ENCODE measurements at regions not wholly inside any gene's neighbourhood (a gene's known extent, or its start where the extent isn't known, plus 50 kb on each side); places are given as distances from the start of the nearest gene placed in this dataset.

DNA sequence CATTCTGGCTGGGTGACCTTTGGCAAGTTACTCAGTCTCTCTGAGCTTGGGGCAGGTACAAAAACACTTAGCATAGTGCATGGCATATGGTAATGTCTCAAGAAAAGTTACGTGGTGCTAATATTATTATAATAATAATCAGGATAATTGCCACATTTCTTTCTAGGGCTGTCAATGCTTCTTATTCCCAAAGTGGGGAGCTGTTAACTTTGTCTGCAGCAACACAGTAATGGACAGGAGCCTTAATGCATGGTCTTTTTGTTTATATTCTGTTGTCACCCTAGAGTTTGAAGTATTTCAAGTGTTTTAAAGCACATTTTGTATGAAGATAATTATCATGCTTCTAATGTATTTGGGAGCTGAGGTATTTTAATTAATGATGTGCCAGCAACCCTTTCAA, 121.8 kb downstream of the FHIP1A start:
- Histone ChIP-seq H3K27me3 (ENCODE audit: control insufficient read depth in 2 of 2, insufficient read depth in 2 of 2, low read length in 2 of 2) (no peaks in the 10 kb centered on the region), H3K4me3 (ENCODE audit: low read length) (no peak overlapping the region), H3K36me3 (ENCODE audit: control insufficient read depth in 2 of 3, insufficient read depth in 3 of 3, low read length in 3 of 3) (no peaks in the 10 kb centered on the region), H3K9me3 (ENCODE audit: control insufficient read depth in 2 of 3, low read length in 3 of 3) (no peaks in the 10 kb centered on the region), H3K4me1 (ENCODE audit: control insufficient read depth in 2 of 2, insufficient read depth in 2 of 2, low read length in 2 of 2) (no peaks in the 10 kb centered on the region), H3K27ac (ENCODE audit: low read depth, low read length) (no peak overlapping the region)
- H3K27me3 Mint-ChIP-seq: peaks cover 0 to 2% (median 0%) of the 10 kb centered on the region in 5 donors
- H3K9me3 Mint-ChIP-seq: no peaks in the 10 kb centered on the region
- H3K36me3 Mint-ChIP-seq: peaks cover 0 to 12% (median 0%) of the 10 kb centered on the region in 5 donors
- no peak for DNase-seq
- CTCF ChIA-PET: no interaction called here
- no peak overlapping the region for H3K4me3 Mint-ChIP-seq
- no peaks in the 10 kb centered on the region for H3K4me1 Mint-ChIP-seq
- no peak for ATAC-seq
- H3K27ac Mint-ChIP-seq: no peak overlapping the region
- intact Hi-C loops (cut with micrococcal nuclease): no loop called here
- POLR2A ChIA-PET: no interaction called here

DNA sequence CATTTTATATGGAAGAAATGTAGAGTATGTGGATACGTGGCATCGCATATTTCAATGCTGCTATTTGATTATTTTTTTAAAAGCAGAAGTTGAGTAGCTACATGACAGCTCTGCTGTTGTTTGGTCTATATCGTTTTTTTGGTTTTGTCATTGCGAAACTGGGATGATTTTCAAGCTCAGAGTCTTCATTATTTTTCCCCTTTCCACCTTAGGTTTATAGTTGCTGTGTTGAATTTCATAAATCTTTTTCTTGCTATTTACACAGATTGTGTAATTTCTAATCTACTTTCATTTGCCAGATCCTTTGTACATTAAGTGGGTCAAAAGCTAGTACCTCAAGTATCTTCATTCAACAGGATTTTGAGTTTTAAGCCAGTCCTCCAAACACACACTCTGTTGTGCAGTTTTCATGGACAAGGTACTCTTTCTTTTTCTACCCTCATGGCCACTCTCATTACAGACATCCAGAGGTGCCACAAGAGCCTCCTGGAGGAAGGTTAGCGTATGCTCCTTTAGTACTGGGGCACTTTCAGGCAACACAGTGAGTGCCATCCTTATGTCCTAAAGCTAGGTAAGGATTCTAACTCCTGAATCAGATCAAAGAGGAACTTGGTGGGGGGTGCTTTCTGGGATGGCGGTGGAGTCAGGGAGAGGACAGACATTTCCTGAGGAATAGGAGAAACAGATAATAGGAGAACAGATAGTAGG, 123.2 kb downstream of the FHIP1A start:
- POLR2A ChIA-PET: no interaction called here
- intact Hi-C loops (cut with micrococcal nuclease): no loop called here

DNA sequence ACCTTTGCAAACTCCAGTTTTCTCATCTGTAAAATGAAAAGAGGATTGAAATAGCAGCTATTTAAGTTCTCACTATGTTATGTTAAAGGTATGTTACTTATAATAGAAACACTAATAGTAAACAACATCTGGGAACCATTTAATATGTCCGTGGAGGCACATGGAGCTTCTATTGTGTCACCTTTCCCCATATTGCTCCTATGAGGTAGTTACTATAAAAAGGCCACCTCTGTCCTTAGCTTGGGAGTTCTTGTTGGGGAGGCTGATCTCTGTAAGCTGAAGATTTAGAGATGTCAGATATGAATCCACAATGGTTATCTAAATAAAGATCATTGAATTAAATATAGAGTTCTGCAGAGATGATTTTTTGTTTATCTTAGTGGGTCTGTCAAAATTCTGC, 125.2 kb downstream of the FHIP1A start:
- Mint-ChIP-seq H3K36me3 (peaks cover 0 to 7% (median 0%) of the 10 kb centered on the region in 5 donors), H3K4me1 (no peaks in the 10 kb centered on the region), H3K4me3 (no peak overlapping the region), H3K9me3 (no peaks in the 10 kb centered on the region), H3K27me3 (peaks cover 0 to 12% (median 0%) of the 10 kb centered on the region in 5 donors), H3K27ac (no peak overlapping the region)
- H3K9me3 ChIP-seq (ENCODE audit: control insufficient read depth in 2 of 3, low read length in 3 of 3): no peaks in the 10 kb centered on the region
- ChIA-PET POLR2A (no interaction called here), CTCF (no interaction called here)
- H3K36me3 ChIP-seq (ENCODE audit: control insufficient read depth in 2 of 3, insufficient read depth in 3 of 3, low read length in 3 of 3): no peaks in the 10 kb centered on the region
- no peaks in the 10 kb centered on the region for H3K4me1 ChIP-seq (ENCODE audit: control insufficient read depth in 2 of 2, insufficient read depth in 2 of 2, low read length in 2 of 2)
- H3K4me3 ChIP-seq (ENCODE audit: low read length): no peak overlapping the region
- H3K27ac ChIP-seq (ENCODE audit: low read depth, low read length): no peak overlapping the region
- DNase-seq (no peak), ATAC-seq (no peak)
- H3K27me3 ChIP-seq (ENCODE audit: control insufficient read depth in 2 of 2, insufficient read depth in 2 of 2, low read length in 2 of 2): no peaks in the 10 kb centered on the region
- intact Hi-C loops (cut with micrococcal nuclease): no loop called here

More for the DNA sequence above, 123.2 kb downstream of the FHIP1A start:
- Mint-ChIP-seq H3K4me3 (no peak overlapping the region), H3K4me1 (no peaks in the 10 kb centered on the region), H3K9me3 (no peaks in the 10 kb centered on the region), H3K27me3 (peaks cover 0 to 8% (median 0%) of the 10 kb centered on the region in 5 donors), H3K36me3 (peaks cover 0 to 12% (median 0%) of the 10 kb centered on the region in 5 donors), H3K27ac (no peak overlapping the region)
- CTCF ChIA-PET: no interaction called here
- Histone ChIP-seq H3K27ac (ENCODE audit: low read depth, low read length) (no peak overlapping the region), H3K4me1 (ENCODE audit: control insufficient read depth in 2 of 2, insufficient read depth in 2 of 2, low read length in 2 of 2) (no peaks in the 10 kb centered on the region), H3K27me3 (ENCODE audit: control insufficient read depth in 2 of 2, insufficient read depth in 2 of 2, low read length in 2 of 2) (no peaks in the 10 kb centered on the region), H3K36me3 (ENCODE audit: control insufficient read depth in 2 of 3, insufficient read depth in 3 of 3, low read length in 3 of 3) (no peaks in the 10 kb centered on the region), H3K9me3 (ENCODE audit: control insufficient read depth in 2 of 3, low read length in 3 of 3) (no peaks in the 10 kb centered on the region), H3K4me3 (ENCODE audit: low read length) (no peak overlapping the region)
- DNase-seq: no peak
- ATAC-seq: no peak

DNA sequence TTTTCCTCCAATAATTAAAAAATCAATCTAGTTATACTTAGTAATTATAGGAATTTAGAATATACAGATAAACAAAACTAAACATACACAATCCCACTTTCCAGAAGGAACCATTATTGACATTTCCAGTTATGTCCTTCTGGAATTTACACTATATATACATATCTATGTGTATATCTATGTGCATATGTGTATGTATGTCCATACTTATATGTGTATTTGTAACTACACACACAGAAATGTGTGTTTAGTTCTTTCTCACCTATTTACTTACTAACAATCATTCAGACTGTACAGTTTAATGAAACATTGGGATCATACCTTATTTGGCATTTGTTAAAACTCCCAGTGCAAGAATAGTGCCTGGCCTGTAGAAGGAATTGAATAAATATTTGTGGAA, 126.4 kb downstream of the FHIP1A start:
- Histone ChIP-seq H3K27ac (ENCODE audit: low read depth, low read length) (no peak overlapping the region), H3K4me3 (ENCODE audit: low read length) (no peak overlapping the region), H3K27me3 (ENCODE audit: control insufficient read depth in 2 of 2, insufficient read depth in 2 of 2, low read length in 2 of 2) (no peaks in the 10 kb centered on the region), H3K4me1 (ENCODE audit: control insufficient read depth in 2 of 2, insufficient read depth in 2 of 2, low read length in 2 of 2) (no peaks in the 10 kb centered on the region), H3K36me3 (ENCODE audit: control insufficient read depth in 2 of 3, insufficient read depth in 3 of 3, low read length in 3 of 3) (no peaks in the 10 kb centered on the region), H3K9me3 (ENCODE audit: control insufficient read depth in 2 of 3, low read length in 3 of 3) (no peaks in the 10 kb centered on the region)
- POLR2A ChIA-PET: no interaction called here
- Mint-ChIP-seq H3K36me3 (peaks cover 0 to 7% (median 0%) of the 10 kb centered on the region in 5 donors), H3K27me3 (peaks cover 0 to 12% (median 4%) of the 10 kb centered on the region in 5 donors), H3K27ac (no peak overlapping the region), H3K4me1 (no peaks in the 10 kb centered on the region), H3K9me3 (no peaks in the 10 kb centered on the region), H3K4me3 (no peak overlapping the region)
- CTCF ChIA-PET: no interaction called here
- ATAC-seq: no peak
- DNase-seq: no peak
- intact Hi-C loops (cut with micrococcal nuclease): no loop called here

DNA sequence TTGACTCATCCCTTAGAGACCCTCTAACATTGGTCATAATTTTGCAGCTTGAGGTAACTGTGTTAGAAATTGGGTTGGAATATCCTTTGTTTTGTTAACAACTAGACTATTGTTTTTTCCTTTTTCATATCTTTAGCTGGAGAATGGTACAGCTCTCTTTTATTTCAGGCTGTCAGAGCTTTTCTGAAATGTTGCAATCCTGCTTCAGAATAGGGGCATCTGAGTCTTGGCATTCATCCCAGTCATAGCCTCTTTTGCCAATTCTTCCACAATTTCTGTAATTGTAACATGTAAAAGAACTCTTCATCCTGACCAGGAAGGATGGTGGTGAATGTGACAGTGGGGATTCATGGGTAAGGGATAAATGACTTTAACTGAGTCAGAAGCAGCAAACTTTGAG, 128.7 kb downstream of the FHIP1A start:
- Mint-ChIP-seq H3K36me3 (peaks cover 0 to 4% (median 0%) of the 10 kb centered on the region in 5 donors), H3K27me3 (peaks cover 0 to 18% (median 4%) of the 10 kb centered on the region in 5 donors), H3K9me3 (no peaks in the 10 kb centered on the region), H3K4me1 (no peaks in the 10 kb centered on the region), H3K27ac (no peak overlapping the region), H3K4me3 (no peak overlapping the region)
- H3K9me3 ChIP-seq (ENCODE audit: control insufficient read depth in 2 of 3, low read length in 3 of 3): no peaks in the 10 kb centered on the region
- H3K4me1 ChIP-seq (ENCODE audit: control insufficient read depth in 2 of 2, insufficient read depth in 2 of 2, low read length in 2 of 2): no peaks in the 10 kb centered on the region
- intact Hi-C loops (cut with micrococcal nuclease): no loop called here
- no peaks in the 10 kb centered on the region for H3K27me3 ChIP-seq (ENCODE audit: control insufficient read depth in 2 of 2, insufficient read depth in 2 of 2, low read length in 2 of 2)
- ChIA-PET POLR2A (no interaction called here), CTCF (no interaction called here)
- ATAC-seq (no peak), DNase-seq (no peak)
- no peak overlapping the region for H3K4me3 ChIP-seq (ENCODE audit: low read length)
- H3K36me3 ChIP-seq (ENCODE audit: control insufficient read depth in 2 of 3, insufficient read depth in 3 of 3, low read length in 3 of 3): no peaks in the 10 kb centered on the region
- H3K27ac ChIP-seq (ENCODE audit: low read depth, low read length): no peak overlapping the region

DNA sequence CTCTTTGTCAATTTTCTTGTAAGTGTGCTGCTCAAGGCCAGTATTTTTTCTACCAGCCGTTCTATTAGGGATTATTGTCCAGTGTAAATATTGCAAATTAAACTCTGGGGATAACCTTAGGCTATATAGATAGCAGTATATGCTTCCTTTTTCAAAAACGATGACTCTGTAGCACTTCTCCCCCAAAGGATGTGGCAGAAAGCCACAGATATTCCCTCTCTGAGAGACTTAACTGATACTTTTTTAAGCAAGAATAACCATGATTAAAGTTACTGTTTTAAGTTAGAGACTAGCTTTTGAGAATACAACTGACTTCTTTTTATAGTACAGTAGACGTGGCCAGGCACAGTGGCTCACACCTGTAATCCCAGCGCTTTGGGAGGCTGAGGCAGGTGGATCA, 130.0 kb downstream of the FHIP1A start:
- Histone ChIP-seq H3K4me1 (ENCODE audit: control insufficient read depth in 2 of 2, insufficient read depth in 2 of 2, low read length in 2 of 2) (no peaks in the 10 kb centered on the region), H3K36me3 (ENCODE audit: control insufficient read depth in 2 of 3, insufficient read depth in 3 of 3, low read length in 3 of 3) (no peaks in the 10 kb centered on the region), H3K27me3 (ENCODE audit: control insufficient read depth in 2 of 2, insufficient read depth in 2 of 2, low read length in 2 of 2) (no peaks in the 10 kb centered on the region), H3K9me3 (ENCODE audit: control insufficient read depth in 2 of 3, low read length in 3 of 3) (no peaks in the 10 kb centered on the region), H3K27ac (ENCODE audit: low read depth, low read length) (no peak overlapping the region), H3K4me3 (ENCODE audit: low read length) (no peak overlapping the region)
- Mint-ChIP-seq H3K4me3 (no peak overlapping the region), H3K9me3 (no peaks in the 10 kb centered on the region), H3K27me3 (peaks cover 0 to 20% (median 4%) of the 10 kb centered on the region in 5 donors), H3K27ac (no peak overlapping the region), H3K4me1 (no peaks in the 10 kb centered on the region), H3K36me3 (peaks cover 0 to 4% (median 0%) of the 10 kb centered on the region in 5 donors)
- POLR2A ChIA-PET: interaction anchor here (0.6 kb wide), 1 partner anchor 10 kb away, joined by 3 read pairs; no protein-coding TSS in a partner anchor
- DNase-seq (no peak), ATAC-seq (no peak)
- CTCF ChIA-PET: no interaction called here
- intact Hi-C loops (cut with micrococcal nuclease): no loop called here

DNA sequence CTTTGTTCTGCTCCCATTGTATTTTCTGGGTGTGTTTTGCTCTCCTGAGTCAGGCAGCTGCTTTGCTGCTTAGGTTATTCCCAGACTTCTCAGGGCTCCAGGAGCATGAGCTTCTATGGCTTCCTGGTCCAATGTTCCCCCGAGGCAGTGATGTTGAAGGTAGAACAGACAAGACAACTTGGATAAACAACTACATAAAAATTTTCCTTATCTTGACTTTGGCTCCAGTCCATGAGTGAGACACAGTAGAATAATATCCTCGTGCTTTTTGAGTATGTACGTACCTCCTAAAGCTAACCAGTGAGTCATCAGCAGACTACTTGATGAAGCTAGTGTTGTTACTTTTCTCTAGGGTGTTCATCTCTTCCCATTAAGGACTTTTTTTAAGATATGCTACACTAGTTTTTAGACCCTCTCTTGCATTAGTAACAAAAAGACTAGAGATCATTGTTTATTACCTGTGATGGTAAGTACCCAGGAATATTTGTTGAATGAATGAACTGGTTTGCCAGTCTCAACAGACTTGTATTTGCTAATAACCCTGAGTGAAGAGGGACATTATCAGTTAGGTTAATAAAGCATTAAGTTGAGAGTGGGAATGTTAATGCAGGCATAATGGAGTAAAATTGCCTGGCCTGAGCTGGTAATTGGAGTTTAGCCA, 131.9 kb downstream of the FHIP1A start:
- Histone ChIP-seq H3K4me1 (ENCODE audit: control insufficient read depth in 2 of 2, insufficient read depth in 2 of 2, low read length in 2 of 2) (no peaks in the 10 kb centered on the region), H3K9me3 (ENCODE audit: control insufficient read depth in 2 of 3, low read length in 3 of 3) (no peaks in the 10 kb centered on the region), H3K27ac (ENCODE audit: low read depth, low read length) (no peak overlapping the region), H3K27me3 (ENCODE audit: control insufficient read depth in 2 of 2, insufficient read depth in 2 of 2, low read length in 2 of 2) (peaks cover 0 to 4% of the 10 kb centered on the region in 2 donors), H3K4me3 (ENCODE audit: low read length) (no peak overlapping the region), H3K36me3 (ENCODE audit: control insufficient read depth in 2 of 3, insufficient read depth in 3 of 3, low read length in 3 of 3) (no peaks in the 10 kb centered on the region)
- peaks cover 0 to 1% (median 0%) of the 10 kb centered on the region in 11 donors for H3K9me3 Mint-ChIP-seq
- no peak for ATAC-seq
- H3K27me3 Mint-ChIP-seq: peaks cover 0 to 18% (median 6%) of the 10 kb centered on the region in 5 donors
- ChIA-PET CTCF (no interaction called here), POLR2A (no interaction called here)
- no peak overlapping the region for H3K4me3 Mint-ChIP-seq
- peaks cover 0 to 4% (median 0%) of the 10 kb centered on the region in 5 donors for H3K36me3 Mint-ChIP-seq
- DNase-seq: no peak
- H3K27ac Mint-ChIP-seq: no peak overlapping the region
- intact Hi-C loops (cut with micrococcal nuclease): no loop called here
- H3K4me1 Mint-ChIP-seq: no peaks in the 10 kb centered on the region

All from naive thymus-derived CD4-positive, alpha-beta T cell (primary cell).